ENCODE measurements at regions not wholly inside any gene's neighbourhood (a gene's known extent, or its start where the extent isn't known, plus 50 kb on each side); places are given as distances from the start of the nearest gene placed in this dataset.

DNA sequence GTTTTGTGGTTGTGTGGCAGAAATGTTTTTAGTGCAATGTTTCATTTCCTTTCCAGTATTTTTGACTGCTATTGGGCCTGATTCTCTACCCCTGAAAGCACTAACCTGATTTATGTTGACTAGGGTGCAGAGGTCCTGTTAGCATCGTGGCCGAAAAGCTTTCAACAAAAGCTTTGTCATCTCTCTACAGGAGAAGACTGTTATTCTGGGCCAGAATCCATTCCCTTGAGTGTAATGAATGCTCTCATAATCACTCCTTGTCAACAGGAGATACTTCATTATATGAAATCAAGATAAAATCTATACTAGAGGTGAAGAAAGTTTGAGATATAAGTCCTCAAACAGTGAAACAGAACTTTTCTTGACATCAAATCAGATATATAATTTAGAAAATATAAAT is 195.5 kb downstream of the ZNF330 start:
- Histone ChIP-seq H3K4me1 (no peaks in the 10 kb centered on the region), H3K27ac (no peak overlapping the region), H3K9me3 (no peaks in the 10 kb centered on the region), H3K4me3 (no peak overlapping the region), H3K4me2 (no peak overlapping the region)
- FAIRE-seq (no peak), ATAC-seq (no peak), DNase-seq (ENCODE audit: low read depth in 1 of 2, low spot score in 1 of 2) (no peak)
- CTCF ChIA-PET = no interaction called here
- POLR2A ChIA-PET = no interaction called here
- 86% methylated on average over 2 of the region's 2 CpGs for WGBS (ENCODE audit: missing lambda C conversion rate)
- no peak for TF ChIP-seq ZNF302 (CRISPR knock-in tag; IDR thresholded peaks at IDR 0.05)
- no peak for TF ChIP-seq RCOR1 (IDR thresholded peaks at IDR 0.05; ENCODE audit: low read depth, low read length)
- no peak for TF ChIP-seq HES2 (IDR thresholded peaks at IDR 0.05)
- no peak for TF ChIP-seq ESRRA (IDR thresholded peaks at IDR 0.05; ENCODE audit: borderline replicate concordance, low read length)
- no peak for TF ChIP-seq SREBF2 (IDR thresholded peaks at IDR 0.05)
- no peak for TF ChIP-seq KDM1A (IDR thresholded peaks at IDR 0.05; ENCODE audit: low read depth)
- TF ChIP-seq MAFK (IDR thresholded peaks at IDR 0.05; ENCODE audit: partially characterized antibody) = no peak
- no peak for TF ChIP-seq CHD2 (IDR thresholded peaks at IDR 0.05; ENCODE audit: low read length, partially characterized antibody)
- no peak for TF ChIP-seq HEYL (CRISPR knock-in tag; IDR thresholded peaks at IDR 0.05)
- no peak for TF ChIP-seq JUNB (IDR thresholded peaks at IDR 0.05)
- no peak for TF ChIP-seq ZC3H11A (IDR thresholded peaks at IDR 0.05)
- no peak for TF ChIP-seq SMC3 (IDR thresholded peaks at IDR 0.05)
- no peak for TF ChIP-seq POLR2A (IDR thresholded peaks at IDR 0.05; ENCODE audit: low read length)
- TF ChIP-seq, protein P1, sequence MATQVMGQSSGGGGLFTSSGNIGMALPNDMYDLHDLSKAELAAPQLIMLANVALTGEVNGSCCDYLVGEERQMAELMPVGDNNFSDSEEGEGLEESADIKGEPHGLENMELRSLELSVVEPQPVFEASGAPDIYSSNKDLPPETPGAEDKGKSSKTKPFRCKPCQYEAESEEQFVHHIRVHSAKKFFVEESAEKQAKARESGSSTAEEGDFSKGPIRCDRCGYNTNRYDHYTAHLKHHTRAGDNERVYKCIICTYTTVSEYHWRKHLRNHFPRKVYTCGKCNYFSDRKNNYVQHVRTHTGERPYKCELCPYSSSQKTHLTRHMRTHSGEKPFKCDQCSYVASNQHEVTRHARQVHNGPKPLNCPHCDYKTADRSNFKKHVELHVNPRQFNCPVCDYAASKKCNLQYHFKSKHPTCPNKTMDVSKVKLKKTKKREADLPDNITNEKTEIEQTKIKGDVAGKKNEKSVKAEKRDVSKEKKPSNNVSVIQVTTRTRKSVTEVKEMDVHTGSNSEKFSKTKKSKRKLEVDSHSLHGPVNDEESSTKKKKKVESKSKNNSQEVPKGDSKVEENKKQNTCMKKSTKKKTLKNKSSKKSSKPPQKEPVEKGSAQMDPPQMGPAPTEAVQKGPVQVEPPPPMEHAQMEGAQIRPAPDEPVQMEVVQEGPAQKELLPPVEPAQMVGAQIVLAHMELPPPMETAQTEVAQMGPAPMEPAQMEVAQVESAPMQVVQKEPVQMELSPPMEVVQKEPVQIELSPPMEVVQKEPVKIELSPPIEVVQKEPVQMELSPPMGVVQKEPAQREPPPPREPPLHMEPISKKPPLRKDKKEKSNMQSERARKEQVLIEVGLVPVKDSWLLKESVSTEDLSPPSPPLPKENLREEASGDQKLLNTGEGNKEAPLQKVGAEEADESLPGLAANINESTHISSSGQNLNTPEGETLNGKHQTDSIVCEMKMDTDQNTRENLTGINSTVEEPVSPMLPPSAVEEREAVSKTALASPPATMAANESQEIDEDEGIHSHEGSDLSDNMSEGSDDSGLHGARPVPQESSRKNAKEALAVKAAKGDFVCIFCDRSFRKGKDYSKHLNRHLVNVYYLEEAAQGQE (IDR thresholded peaks at IDR 0.05) = no peak
- TF ChIP-seq NPAS2 (CRISPR knock-in tag; IDR thresholded peaks at IDR 0.05; ENCODE audit: borderline replicate concordance) = no peak

GRCh38 chr4:141416677-141417363 is 196.1 kb downstream of the ZNF330 start:
- POLR2A ChIA-PET = no interaction called here
- Histone ChIP-seq H3K4me2 (no peak overlapping the region), H3K9me3 (no peaks in the 10 kb centered on the region), H3K4me3 (no peak overlapping the region), H3K4me1 (no peaks in the 10 kb centered on the region), H3K27ac (no peak overlapping the region)
- DNase-seq (ENCODE audit: low read depth in 1 of 2, low spot score in 1 of 2) (no peak), ATAC-seq (no peak), FAIRE-seq (no peak)
- TF ChIP-seq RCOR1 (IDR thresholded peaks at IDR 0.05; ENCODE audit: low read depth, low read length) = no peak
- TF ChIP-seq NPAS2 (CRISPR knock-in tag; IDR thresholded peaks at IDR 0.05; ENCODE audit: borderline replicate concordance) = no peak
- no peak for TF ChIP-seq POLR2AphosphoS2 (conservative IDR thresholded peaks at IDR 0.05; ENCODE audit: low read length)
- TF ChIP-seq HOXB13 (CRISPR knock-in tag; IDR thresholded peaks at IDR 0.05; ENCODE audit: low read depth) = no peak
- TF ChIP-seq CHD4 (IDR thresholded peaks at IDR 0.05; ENCODE audit: borderline replicate concordance) = no peak
- TF ChIP-seq, protein P2, sequence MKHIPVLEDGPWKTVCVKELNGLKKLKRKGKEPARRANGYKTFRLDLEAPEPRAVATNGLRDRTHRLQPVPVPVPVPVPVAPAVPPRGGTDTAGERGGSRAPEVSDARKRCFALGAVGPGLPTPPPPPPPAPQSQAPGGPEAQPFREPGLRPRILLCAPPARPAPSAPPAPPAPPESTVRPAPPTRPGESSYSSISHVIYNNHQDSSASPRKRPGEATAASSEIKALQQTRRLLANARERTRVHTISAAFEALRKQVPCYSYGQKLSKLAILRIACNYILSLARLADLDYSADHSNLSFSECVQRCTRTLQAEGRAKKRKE (CRISPR knock-in tag; IDR thresholded peaks at IDR 0.05; ENCODE audit: low read depth) = no peak
- TF ChIP-seq HDAC2 (IDR thresholded peaks at IDR 0.05) = no peak
- TF ChIP-seq RARB (CRISPR knock-in tag; IDR thresholded peaks at IDR 0.05) = no peak
- TF ChIP-seq TFCP2L1 (CRISPR knock-in tag; IDR thresholded peaks at IDR 0.05) = no peak
- TF ChIP-seq, protein P3, sequence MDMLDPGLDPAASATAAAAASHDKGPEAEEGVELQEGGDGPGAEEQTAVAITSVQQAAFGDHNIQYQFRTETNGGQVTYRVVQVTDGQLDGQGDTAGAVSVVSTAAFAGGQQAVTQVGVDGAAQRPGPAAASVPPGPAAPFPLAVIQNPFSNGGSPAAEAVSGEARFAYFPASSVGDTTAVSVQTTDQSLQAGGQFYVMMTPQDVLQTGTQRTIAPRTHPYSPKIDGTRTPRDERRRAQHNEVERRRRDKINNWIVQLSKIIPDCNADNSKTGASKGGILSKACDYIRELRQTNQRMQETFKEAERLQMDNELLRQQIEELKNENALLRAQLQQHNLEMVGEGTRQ (IDR thresholded peaks at IDR 0.05) = no peak
- no peak for TF ChIP-seq MAZ (IDR thresholded peaks at IDR 0.05; ENCODE audit: borderline replicate concordance, low read depth, low read length)
- WGBS (ENCODE audit: missing lambda C conversion rate) = 83% methylated on average over 4 of the region's 4 CpGs
- CTCF ChIA-PET = interaction anchor here (0.6 kb wide), 1 partner anchor 1905 kb away, joined by 4 read pairs; no protein-coding TSS in a partner anchor
